HCT116 (cell line): ENCODE measurements at regions not wholly inside any gene's neighbourhood (a gene's known extent, or its start where the extent isn't known, plus 50 kb on each side); places are given as distances from the start of the nearest gene placed in this dataset.

ENCODE experiments used
- ATAC-seq: fragments of 200-7000 bp; cut with Tn5 transposase; 2 replicates; pipeline ENCODE4 v1.9.1; 2020; ENCODE audit warnings: mild to moderate bottlenecking, moderate library complexity
- BruUV-seq: library from RNA; stranded (reverse); fragments of 400-500 nt; replicated peaks from 2 replicates; lab custom pipeline; 2021; lab: Mats Ljungman, UMichigan
- CTCF ChIA-PET: fragments of 300-600 bp; sonication (Branson Sonifier 250); formaldehyde crosslinking; loops from one replicate; lab custom pipeline; 2021; ENCODE audit warnings: antibody characterized with exemption; lab: Charles Lee
- POLR2A ChIA-PET: fragments of 300-600, 350-600 bp; sonication (Branson Sonifier 250); formaldehyde crosslinking; loops from one replicate; lab custom pipeline; 2021; ENCODE audit warnings: antibody characterized with exemption; lab: Charles Lee
- RAD21 ChIA-PET, 2 experiments: fragments of 300-600 bp; sonication (Branson Sonifier 250); formaldehyde crosslinking; loops; one replicate each; lab custom pipeline; 2023; ENCODE audit warnings: low total read pairs in 2 of 2; ENCODE audit not compliant: uncharacterized antibody in 2 of 2, unreplicated experiment in 2 of 2, low non-redundant PET in 1 of 2; lab: Charles Lee
- DNase-seq: peaks from one replicate; pipeline ENCODE4 v3.0.0-alpha.2; 2010; ENCODE audit warnings: low read depth, low spot score
- H2AFZ ChIP-seq: fragments of 200-600 bp; shearing (Covaris generic), sonication (generic); 2 replicates; pipeline ENCODE4 v1.6.1; 2017; ENCODE audit warnings: low read depth, mixed run types, mixed read lengths, antibody characterized with exemption, low read length; ENCODE audit not compliant: poor library complexity, severe bottlenecking
- H3K27ac ChIP-seq: 2 replicates; pipeline ENCODE4 v1.5.1; 2012; ENCODE audit warnings: low read depth, low read length
- H3K27me3 ChIP-seq: fragments of 200-600 bp; sonication (generic); 2 replicates; pipeline ENCODE4 v1.6.1; 2016; ENCODE audit warnings: mixed run types, low read length, mixed read lengths; ENCODE audit not compliant: insufficient read depth
- H3K36me3 ChIP-seq, 2 experiments: fragments of 200-500 bp in 1 of 2; fragments of 200-600 bp in 1 of 2; sonication (Bioruptor generic) in 1 of 2; sonication (generic) in 1 of 2; 2 replicates each; pipeline versions ENCODE4 v1.5.1 to v1.6.1; 2014 to 2016; ENCODE audit warnings: low read length in 2 of 2, inconsistent platforms in 1 of 2, mixed read lengths in 1 of 2, mixed run types in 1 of 2; ENCODE audit not compliant: insufficient read depth in 2 of 2, control insufficient read depth in 1 of 2
- H3K4me1 ChIP-seq, 2 experiments: fragments of 200-600 bp in 1 of 2; sonication (generic) in 1 of 2; 2 replicates each; pipeline versions ENCODE4 v1.5.1 to v1.6.1; 2012 to 2017; ENCODE audit warnings: low read length in 2 of 2, inconsistent platforms in 1 of 2, mild to moderate bottlenecking in 1 of 2, mixed read lengths in 1 of 2, mixed run types in 1 of 2, moderate library complexity in 1 of 2; ENCODE audit not compliant: insufficient read depth in 2 of 2, control insufficient read depth in 1 of 2
- H3K4me2 ChIP-seq: fragments of 200-600 bp; sonication (generic); 2 replicates; pipeline ENCODE4 v1.6.1; 2017; ENCODE audit warnings: mixed run types, low read length, mixed read lengths
- H3K4me3 ChIP-seq, 2 experiments: fragments of 200-600 bp in 1 of 2; sonication (generic) in 1 of 2; replicated peaks in 1 of 2; 2 replicates each; pipeline ENCODE4 v1.5.1; 2011 to 2016; ENCODE audit warnings: low read length in 2 of 2, control low read depth in 1 of 2, low read depth in 1 of 2, mild to moderate bottlenecking in 1 of 2, mixed read lengths in 1 of 2, mixed run types in 1 of 2
- H3K79me2 ChIP-seq: fragments of 200-600 bp; sonication (generic); 2 replicates; pipeline ENCODE4 v1.6.1; 2017; ENCODE audit warnings: mild to moderate bottlenecking, mixed run types, low read length, moderate library complexity, mixed read lengths; ENCODE audit not compliant: insufficient read depth
- H3K9ac ChIP-seq: fragments of 200-600 bp; sonication (generic); 2 replicates; pipeline ENCODE4 v1.6.1; 2016; ENCODE audit warnings: low read length, mixed read lengths
- H3K9me2 ChIP-seq: fragments of 200-600 bp; sonication (generic), shearing (Covaris generic); 2 replicates; pipeline ENCODE4 v1.6.1; 2017; ENCODE audit warnings: mixed run types, mild to moderate bottlenecking, moderate library complexity; ENCODE audit not compliant: insufficient read depth
- H3K9me3 ChIP-seq, 2 experiments: fragments of 200-500 bp in 1 of 2; fragments of 200-600 bp in 1 of 2; sonication (Bioruptor generic) in 1 of 2; sonication (generic) in 1 of 2; 2 replicates each; pipeline ENCODE4 v1.6.1; 2014 to 2017; ENCODE audit warnings: low read length in 2 of 2, mixed read lengths in 2 of 2, inconsistent platforms in 1 of 2, low read depth in 1 of 2, mild to moderate bottlenecking in 1 of 2, mixed run types in 1 of 2, moderate library complexity in 1 of 2; ENCODE audit not compliant: control insufficient read depth in 1 of 2, insufficient read depth in 1 of 2
- H4K20me1 ChIP-seq: fragments of 200-600 bp; sonication (generic), shearing (Covaris generic); 2 replicates; pipeline ENCODE4 v1.6.1; 2017; ENCODE audit warnings: mixed run types, mild to moderate bottlenecking, moderate library complexity; ENCODE audit not compliant: insufficient read depth
- ATF3 ChIP-seq: IDR thresholded peaks from 2 replicates; pipeline ENCODE4 v1.6.1; 2012
- CBX3 ChIP-seq: IDR thresholded peaks from 2 replicates; pipeline ENCODE4 v1.6.1; 2012; ENCODE audit warnings: low read depth
- CTCF ChIP-seq, 3 experiments: fragments of 200-600 bp in 1 of 3; sonication (generic) in 1 of 3; IDR thresholded peaks in 2 of 3; conservative IDR thresholded peaks in 1 of 3; 2 replicates each; pipeline ENCODE4 v1.5.1; 2012 to 2017; ENCODE audit warnings: low read depth in 2 of 3, low read length in 2 of 3, antibody characterized with exemption in 1 of 3, borderline replicate concordance in 1 of 3, control low read depth in 1 of 3, mild to moderate bottlenecking in 1 of 3, mixed read lengths in 1 of 3, mixed run types in 1 of 3, moderate library complexity in 1 of 3; ENCODE audit not compliant: insufficient read depth in 1 of 3
- EZH2 ChIP-seq: fragments of 200-600 bp; sonication (generic); IDR thresholded peaks from 2 replicates; pipeline ENCODE4 v1.6.1; 2017; ENCODE audit warnings: antibody characterized with exemption, mixed run types
- EZH2phosphoT487 ChIP-seq: fragments of 200-600 bp; IDR thresholded peaks from 2 replicates; pipeline ENCODE4 v1.6.1; 2018; ENCODE audit warnings: antibody characterized with exemption, borderline replicate concordance
- JUND ChIP-seq: IDR thresholded peaks from 2 replicates; pipeline ENCODE4 v1.6.1; 2012
- MAX ChIP-seq: IDR thresholded peaks from 2 replicates; pipeline ENCODE4 v1.6.1; 2012
- POLR2AphosphoS5 ChIP-seq: IDR thresholded peaks from 2 replicates; pipeline ENCODE4 v1.6.1; 2011; ENCODE audit warnings: mild to moderate bottlenecking, low read depth, low read length, moderate library complexity
- SIN3A ChIP-seq: IDR thresholded peaks from 2 replicates; pipeline ENCODE4 v1.6.1; 2012; ENCODE audit warnings: low read depth
- SRF ChIP-seq: IDR thresholded peaks from 2 replicates; pipeline ENCODE4 v1.6.1; 2012; ENCODE audit warnings: low read depth
- YY1 ChIP-seq: IDR thresholded peaks from 2 replicates; pipeline ENCODE4 v1.6.1; 2011; ENCODE audit warnings: low read length, low read depth, moderate library complexity, mild to moderate bottlenecking; ENCODE audit not compliant: insufficient replicate concordance; ENCODE audit errors: extremely low read depth
- ZBTB33 ChIP-seq: IDR thresholded peaks from 2 replicates; pipeline ENCODE4 v1.6.1; 2011; ENCODE audit warnings: mild to moderate bottlenecking, low read length, moderate library complexity; ENCODE audit not compliant: insufficient replicate concordance; ENCODE audit errors: extremely low read depth
- ZNF274 ChIP-seq: fragments of 200-500 bp; sonication (Bioruptor generic); IDR thresholded peaks from 2 replicates; pipeline ENCODE4 v1.6.1; 2014; ENCODE audit warnings: mild to moderate bottlenecking, low read depth, low read length, inconsistent platforms
- intact Hi-C: fragments of 100-400 bp; cut with micrococcal nuclease; formaldehyde crosslinking; loops from 2 replicates; pipeline ENCODE4 v1.10.0; 2022

GRCh38 chr18:56021809-56022195, 433.8 kb upstream of the TCF4 start:
- CTCF ChIA-PET: no interaction called here
- H2AFZ ChIP-seq: no peak overlapping the region
- DNase-seq (no peak), ATAC-seq (no peak)
- H3K9me3 ChIP-seq: peaks cover 5 to 20% of the 10 kb centered on the region in 2 experiments; a peak in 3 of 4 replicates
- RAD21 ChIA-PET: no interaction called here
- H3K4me1 ChIP-seq: no peaks in the 10 kb centered on the region
- H3K9ac ChIP-seq: no peak overlapping the region
- H3K9me2 ChIP-seq: no peaks in the 10 kb centered on the region
- BruUV-seq: no TSS peak
- H4K20me1 ChIP-seq: no peaks in the 10 kb centered on the region
- TF ChIP-seq SRF: no peak
- TF ChIP-seq YY1: no peak
- no peak for TF ChIP-seq ZNF274
- no peak for TF ChIP-seq CTCF (IDR thresholded peaks at IDR 0.05 in 2 of 3, conservative IDR thresholded peaks at IDR 0.05 in 1 of 3; ENCODE audit: borderline replicate concordance in 1 of 3, insufficient read depth in 1 of 3, low read depth in 2 of 3, low read length in 2 of 3)
- no peak for TF ChIP-seq CBX3
- no peak for TF ChIP-seq SIN3A
- TF ChIP-seq EZH2: no peak
- no peak for TF ChIP-seq JUND
- TF ChIP-seq ATF3: no peak
- no peak for TF ChIP-seq POLR2AphosphoS5
- no peak for TF ChIP-seq ZBTB33
- no peak for TF ChIP-seq MAX
- no peak for TF ChIP-seq EZH2phosphoT487
- H3K79me2 ChIP-seq: no peaks in the 10 kb centered on the region
- intact Hi-C loops: no loop called here
- no peaks in the 10 kb centered on the region for H3K36me3 ChIP-seq
- POLR2A ChIA-PET: no interaction called here
- H3K27me3 ChIP-seq: no peaks in the 10 kb centered on the region
- no peak overlapping the region for H3K4me2 ChIP-seq
- H3K27ac ChIP-seq: no peak overlapping the region
- no peak overlapping the region for H3K4me3 ChIP-seq
